NT2/D1 (cell line): ENCODE measurements at regions not wholly inside any gene's neighbourhood (a gene's known extent, or its start where the extent isn't known, plus 50 kb on each side); places are given as distances from the start of the nearest gene placed in this dataset.

ENCODE experiments used
- YY1 ChIP-seq: IDR thresholded peaks from 2 replicates; pipeline ENCODE4 v1.6.1; 2011; ENCODE audit not compliant: insufficient read length, insufficient read depth
- ZNF274 ChIP-seq: IDR thresholded peaks from 2 replicates; pipeline ENCODE4 v1.6.1; 2011; ENCODE audit warnings: mild to moderate bottlenecking, low read depth, low read length

DNA sequence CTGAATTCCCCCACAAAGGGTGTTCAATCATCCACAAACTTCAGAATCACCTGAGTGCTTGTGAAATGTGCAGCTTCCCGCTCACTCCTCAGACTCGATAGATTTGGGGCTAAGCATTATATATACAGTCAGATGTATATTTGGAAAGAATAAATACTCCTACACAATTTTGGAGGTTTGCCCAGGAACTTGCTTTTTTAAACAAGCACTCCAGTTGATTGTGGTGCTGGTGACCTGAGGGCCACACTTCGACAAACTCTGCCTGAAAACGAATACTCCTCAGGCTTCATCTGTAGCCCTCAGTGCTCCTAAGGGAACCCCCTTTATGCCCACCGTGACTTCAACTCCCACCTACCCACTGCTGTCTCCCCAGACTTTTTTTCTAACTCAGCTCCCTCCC lies 211.6 kb downstream of the INHBA start:
- no peak for TF ChIP-seq YY1
- no peak for TF ChIP-seq ZNF274
